Non-pigmented ciliary epithelial cell (primary cell): ENCODE measurements at regions not wholly inside any gene's neighbourhood (a gene's known extent, or its start where the extent isn't known, plus 50 kb on each side); places are given as distances from the start of the nearest gene placed in this dataset.
A peak's percentile ranks its signal among the peaks of the same experiment; 100 is the strongest.

Experiments
- DNase-seq: peaks from one replicate; pipeline ENCODE4 v3.0.0-alpha.2; 2010; ENCODE audit warnings: low read depth

- DNase-seq = no peak
These were observed 463.3 kb upstream of the DMAC1 start for GRCh38 chr9:8262625-8263622.

DNA sequence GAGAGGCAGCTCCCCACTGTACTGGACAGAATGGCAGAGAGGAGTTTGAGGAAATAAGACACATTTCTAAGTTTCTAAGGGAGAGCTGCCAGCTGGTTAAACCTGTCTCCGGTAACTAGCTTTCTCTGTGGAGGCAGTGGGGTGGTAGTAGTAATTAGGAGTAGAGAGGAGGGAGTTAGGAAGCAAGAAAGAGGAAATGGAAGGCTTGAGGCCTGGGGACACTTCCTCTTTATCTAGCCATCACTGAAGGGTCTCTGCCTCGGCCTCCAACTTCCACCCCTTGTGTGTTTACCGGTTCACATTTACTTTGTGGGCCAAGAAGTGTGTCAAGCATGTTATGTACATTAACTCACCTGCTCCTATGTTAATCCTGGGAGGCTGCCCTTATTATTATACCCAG lies 462.2 kb upstream of the DMAC1 start:
- DNase-seq = no peak

DNA sequence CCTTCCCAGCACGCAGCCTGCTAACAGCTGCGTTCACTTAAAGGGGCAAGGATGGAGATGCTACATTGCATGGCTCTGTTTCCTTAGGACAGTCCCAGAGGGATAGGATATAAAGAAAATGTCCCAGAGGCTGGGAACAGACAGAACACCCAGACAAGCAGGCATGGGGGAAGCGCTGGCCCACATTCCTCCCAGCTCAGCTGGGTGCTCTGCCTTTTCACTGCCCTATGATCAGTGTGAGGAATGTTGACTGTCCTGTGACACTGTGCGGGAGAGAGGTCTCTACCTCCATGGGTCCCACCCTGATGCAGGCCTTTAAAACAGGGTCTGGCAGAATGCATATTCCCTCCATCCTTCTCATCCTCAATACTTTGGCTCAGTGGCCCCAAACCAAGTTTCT lies 459.4 kb upstream of the DMAC1 start:
- DNase-seq = no peak

DNA sequence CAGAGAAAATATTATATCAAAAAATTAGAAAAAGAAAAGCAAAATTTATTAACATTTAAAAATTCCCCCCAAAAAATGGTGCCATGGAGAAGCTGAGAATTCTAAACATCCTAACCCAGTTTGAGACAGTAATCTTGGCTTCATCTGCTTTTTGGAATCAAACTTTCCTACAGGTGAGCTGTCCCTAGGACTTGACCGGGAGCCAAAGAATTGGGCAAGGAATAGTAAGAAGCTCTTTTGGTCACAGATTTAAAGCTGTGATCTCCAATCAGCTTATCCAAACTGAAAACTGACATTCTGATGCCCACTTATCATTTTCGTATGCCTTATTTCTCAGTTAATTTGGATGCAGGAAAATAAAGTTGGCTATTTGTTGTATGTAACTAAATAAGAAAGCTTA lies 457.3 kb upstream of the DMAC1 start:
- no peak for DNase-seq

- DNase-seq = no peak
These were observed 456.3 kb upstream of the DMAC1 start for GRCh38 chr9:8255850-8256249.

GRCh38 chr9:8254541-8254940 lies 455.0 kb upstream of the DMAC1 start:
- no peak for DNase-seq

- no peak for DNase-seq
These were observed 452.9 kb upstream of the DMAC1 start for GRCh38 chr9:8252445-8252844.

DNA sequence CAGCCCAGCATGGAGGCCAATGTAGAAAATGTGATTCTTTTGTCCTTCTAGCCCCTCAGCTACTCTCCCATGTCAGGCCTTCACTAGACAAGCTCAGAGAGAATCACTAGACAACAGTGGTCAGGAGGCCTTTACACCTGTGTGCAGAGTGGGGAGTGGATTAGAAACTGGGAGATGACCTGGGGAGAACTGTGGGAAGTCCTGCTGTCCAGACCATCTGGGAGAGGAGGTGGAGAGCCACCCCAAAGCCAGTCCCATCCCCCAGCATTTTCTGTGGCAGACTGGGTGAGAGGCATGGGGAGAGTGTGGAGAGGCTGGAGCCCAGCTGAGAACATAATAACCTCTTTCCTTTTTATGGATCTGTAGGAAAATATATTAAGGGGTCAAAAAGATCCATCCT lies 452.0 kb upstream of the DMAC1 start:
- no peak for DNase-seq

DNA sequence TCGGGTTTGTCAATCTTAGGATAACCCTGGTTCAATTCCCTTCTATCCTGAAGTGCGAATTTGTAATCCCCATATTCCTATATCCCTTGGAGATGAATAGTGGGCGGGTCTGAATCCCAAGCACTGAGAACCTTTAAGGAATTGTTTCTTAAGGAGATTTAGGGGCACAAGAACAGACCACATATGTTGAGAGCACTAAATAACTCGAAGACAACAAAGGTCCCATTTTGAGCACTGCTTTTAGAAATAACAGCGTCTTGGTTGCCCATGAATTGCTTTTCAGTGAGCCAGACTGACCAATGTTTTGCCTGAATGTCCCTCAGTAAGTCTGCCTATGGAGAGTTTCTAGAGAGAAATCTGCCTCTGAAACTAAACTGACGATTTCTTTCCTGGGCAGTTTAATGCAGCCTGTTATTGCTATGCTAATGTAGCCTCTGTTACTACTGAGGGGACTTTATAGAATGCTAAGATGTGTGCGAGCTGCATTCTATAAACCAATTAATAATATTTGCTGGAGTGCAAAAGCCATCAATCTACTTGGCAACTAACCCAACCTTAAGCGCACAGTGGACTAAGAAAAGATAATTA lies 445.0 kb upstream of the DMAC1 start:
- no peak for DNase-seq

GRCh38 chr9:8241201-8241600 lies 441.6 kb upstream of the DMAC1 start:
- DNase-seq = peak; percentile 3

- DNase-seq = no peak
These were observed 437.5 kb upstream of the DMAC1 start for GRCh38 chr9:8237096-8237495.

DNA sequence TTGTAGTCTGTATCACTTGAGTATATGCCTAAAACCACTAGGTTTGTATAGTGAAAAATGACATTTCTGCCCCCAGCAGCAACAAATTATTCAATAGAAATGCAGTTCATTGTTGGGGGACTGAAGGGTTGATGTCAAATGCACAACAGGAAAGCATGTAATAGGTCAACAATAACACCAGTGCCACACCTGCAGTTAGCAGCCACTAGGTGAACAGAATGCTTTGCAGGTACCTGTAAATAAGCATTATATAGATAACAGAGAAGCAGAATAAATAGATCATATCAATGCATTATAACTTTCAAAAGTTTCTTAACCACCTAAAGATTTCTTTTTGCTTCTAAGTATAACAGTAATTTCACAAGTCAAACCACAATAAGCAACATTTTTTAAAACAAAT lies 435.9 kb upstream of the DMAC1 start:
- DNase-seq = no peak

DNA sequence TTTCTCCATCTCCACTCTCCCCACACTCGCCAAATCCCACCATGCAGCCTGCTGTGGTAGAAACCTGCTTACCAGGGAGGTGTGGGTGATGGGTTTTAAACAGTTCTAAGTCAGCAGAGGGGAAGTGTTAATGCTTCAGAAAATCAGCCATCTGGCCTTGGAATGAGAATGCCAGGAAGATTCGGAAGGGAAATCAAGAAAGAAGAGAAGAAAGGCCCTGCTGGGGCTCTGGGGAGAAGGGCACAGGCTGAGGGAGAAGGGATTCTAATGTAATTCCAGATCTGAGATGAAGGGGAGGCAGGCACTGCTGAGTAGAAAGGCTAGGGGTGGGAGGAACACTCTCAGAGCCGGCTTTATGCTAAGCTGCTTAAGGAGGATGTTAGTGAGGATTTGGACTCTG lies 434.7 kb upstream of the DMAC1 start:
- no peak for DNase-seq

DNA sequence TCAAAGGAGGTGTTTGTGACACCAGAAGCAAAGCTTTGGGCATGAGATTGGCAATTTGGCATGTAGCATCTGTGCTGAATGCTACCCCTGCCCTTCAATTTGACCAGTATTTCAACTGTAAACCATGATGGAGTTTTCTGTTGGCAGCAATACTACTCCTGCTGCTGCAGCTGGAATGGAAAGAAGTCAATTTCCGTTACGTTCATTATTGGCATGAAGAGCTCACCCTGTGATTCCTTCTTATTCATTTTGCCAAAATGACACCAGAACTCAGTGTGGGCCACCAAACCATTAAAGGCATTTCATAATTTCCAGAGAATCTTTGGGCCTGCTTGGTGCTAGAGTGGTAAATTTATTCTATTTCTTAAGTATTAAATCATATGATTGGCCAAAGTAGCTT lies 433.1 kb upstream of the DMAC1 start:
- no peak for DNase-seq

DNA sequence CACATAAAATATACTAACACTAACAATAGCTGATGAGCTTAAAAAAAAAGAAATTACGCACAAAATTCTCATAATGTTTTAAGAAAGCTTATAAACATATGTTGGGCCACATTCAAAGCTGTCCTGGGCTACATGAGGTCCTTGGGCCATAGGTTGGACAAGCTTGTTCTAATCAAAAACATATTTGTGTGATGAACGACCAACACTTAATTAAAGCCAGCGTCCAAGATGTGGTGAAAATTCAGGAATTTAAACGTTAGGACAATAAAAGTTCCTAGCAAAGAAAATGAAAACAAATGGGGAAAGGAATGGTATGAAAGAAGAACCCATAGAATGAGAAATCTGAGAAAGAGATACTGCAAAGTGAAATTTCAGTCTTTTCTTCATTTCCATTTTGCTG lies 429.6 kb upstream of the DMAC1 start:
- DNase-seq = no peak

- DNase-seq = no peak
These were observed 424.8 kb upstream of the DMAC1 start for GRCh38 chr9:8224381-8224801.

DNA sequence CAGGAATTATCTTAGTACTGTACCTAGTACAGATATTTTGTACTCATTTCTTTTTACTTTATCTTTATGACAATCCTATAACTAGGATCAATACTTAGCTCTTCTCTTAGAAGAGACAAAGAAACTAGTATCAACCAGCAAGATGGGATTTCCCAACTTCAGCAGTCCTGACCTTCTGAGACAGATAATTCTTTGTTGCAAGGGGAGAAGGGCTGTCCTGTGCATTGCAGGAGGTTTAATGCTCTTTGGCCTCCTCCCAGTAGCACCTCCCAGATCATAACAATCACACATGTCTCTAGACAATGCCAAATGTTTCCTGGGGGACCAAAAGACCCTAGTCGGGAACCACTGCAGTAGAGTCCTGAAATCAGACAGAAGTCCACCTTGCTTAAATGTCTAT lies 424.3 kb upstream of the DMAC1 start:
- no peak for DNase-seq

DNA sequence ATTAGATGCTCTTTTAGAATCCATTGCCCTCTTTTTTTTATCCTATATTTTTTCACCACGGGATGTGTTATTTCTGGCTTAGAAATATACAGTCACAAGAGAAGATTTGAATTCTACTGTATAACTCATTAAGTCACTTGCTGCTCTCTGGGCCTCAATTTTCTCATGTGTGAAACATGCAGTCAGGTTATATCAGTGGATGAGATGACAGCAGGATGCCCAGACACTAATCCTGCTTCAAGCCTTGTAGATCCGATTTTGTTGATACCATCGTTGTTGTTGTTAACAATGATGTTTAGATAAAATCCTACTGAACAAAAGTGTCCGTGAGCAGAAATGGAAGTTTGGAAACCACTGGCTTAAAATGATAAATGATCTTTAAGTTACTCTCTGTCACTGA lies 421.9 kb upstream of the DMAC1 start:
- no peak for DNase-seq

DNA sequence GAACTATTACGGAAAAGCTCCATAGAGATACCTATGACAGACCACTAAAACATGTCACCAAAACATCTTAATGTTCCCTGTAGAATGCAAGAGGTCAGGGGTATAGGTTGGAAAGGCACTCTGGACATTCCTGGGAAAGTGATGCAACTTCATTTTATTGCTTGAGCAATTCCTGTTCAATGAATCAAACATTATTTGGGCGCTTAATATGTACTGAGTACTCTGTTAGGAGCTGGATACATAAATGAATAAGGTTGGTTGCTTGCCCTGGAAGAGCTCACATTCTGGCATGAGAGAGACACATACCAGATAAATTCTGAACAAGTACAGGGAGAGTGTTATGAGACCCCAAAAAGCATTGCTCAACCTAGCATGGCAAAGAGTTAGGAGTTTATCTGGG lies 408.9 kb upstream of the DMAC1 start:
- DNase-seq = no peak

GRCh38 chr9:8207596-8207995 lies 408.0 kb upstream of the DMAC1 start:
- DNase-seq = no peak

GRCh38 chr9:8206720-8207119 lies 407.1 kb upstream of the DMAC1 start:
- no peak for DNase-seq

DNA sequence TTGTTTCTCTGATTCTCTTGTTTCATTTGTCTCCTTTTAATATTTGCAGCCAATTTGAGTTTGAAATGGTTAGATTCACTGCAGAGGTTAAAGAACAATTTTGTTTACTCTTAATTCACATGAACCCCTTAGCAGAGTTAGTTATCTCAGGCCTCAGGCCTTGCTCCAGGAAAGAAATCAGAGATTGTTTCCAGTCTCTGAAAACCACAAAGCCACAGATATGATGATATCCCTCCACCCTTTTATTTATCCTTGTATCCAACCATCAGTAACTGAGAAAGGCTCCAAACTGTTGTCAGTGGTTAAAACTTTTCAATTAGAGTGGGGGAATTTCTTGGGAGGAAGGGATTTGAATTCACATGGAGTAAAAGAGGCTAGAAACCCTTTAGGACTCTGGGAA lies 406.0 kb upstream of the DMAC1 start:
- no peak for DNase-seq

- no peak for DNase-seq
These were observed 390.3 kb upstream of the DMAC1 start for GRCh38 chr9:8189881-8190280.
